OCI-LY7 (cell line): ENCODE measurements at regions not wholly inside any gene's neighbourhood (a gene's known extent, or its start where the extent isn't known, plus 50 kb on each side); places are given as distances from the start of the nearest gene placed in this dataset.

Source experiments
- CTCF ChIP-seq: fragments of 200-600 bp; sonication (generic); conservative IDR thresholded peaks from 2 replicates; pipeline ENCODE4 v1.5.1; 2014; ENCODE audit warnings: mild to moderate bottlenecking, antibody characterized with exemption, low read length, moderate library complexity, mixed read lengths
- EZH2phosphoT487 ChIP-seq: fragments of 200-600 bp; sonication (generic); IDR thresholded peaks from 2 replicates; pipeline ENCODE4 v1.6.1; 2018; ENCODE audit warnings: low read depth, borderline replicate concordance, mild to moderate bottlenecking, mixed run types, antibody characterized with exemption, low read length, moderate library complexity, mixed read lengths

- TF ChIP-seq CTCF (no peak), EZH2phosphoT487 (no peak)
These were observed 847.3 kb downstream of the BRD1 start for GRCh38 chr22:48980409-48980808.
